Activated T-helper 17 cell treated with anti-CD3 and anti-CD28 coated beads, Interleukin-2, amount 50 U/mL, for 72 hours (primary cell): ENCODE measurements at regions not wholly inside any gene's neighbourhood (a gene's known extent, or its start where the extent isn't known, plus 50 kb on each side); places are given as distances from the start of the nearest gene placed in this dataset.
"Not testable (repeated sequence)": the region's sequence is repeated elsewhere in the genome, so short reads cannot be mapped to it uniquely, and the experiment has no call there.

ENCODE experiments used
- ATAC-seq: fragments of 150-1000 bp; cut with Tn5 transposase; replicated peaks from 2 replicates; pipeline ENCODE4 v1.10.0; 2021; ENCODE audit warnings: mild to moderate bottlenecking, moderate library complexity
- H3K27ac Mint-ChIP-seq: one replicate; pipeline ENCODE4 v1.8.0; 2022; ENCODE audit warnings: mixed read lengths
- H3K27me3 Mint-ChIP-seq: one replicate; pipeline ENCODE4 v1.8.0; 2022; ENCODE audit warnings: mixed read lengths
- H3K36me3 Mint-ChIP-seq: one replicate; pipeline ENCODE4 v1.8.0; 2022; ENCODE audit warnings: low read depth, mild to moderate bottlenecking, mixed read lengths
- H3K4me1 Mint-ChIP-seq: one replicate; pipeline ENCODE4 v1.8.0; 2022; ENCODE audit warnings: mixed read lengths
- H3K4me3 Mint-ChIP-seq: one replicate; pipeline ENCODE4 v1.8.0; 2022; ENCODE audit warnings: mild to moderate bottlenecking, mixed read lengths
- H3K9me3 Mint-ChIP-seq: one replicate; pipeline ENCODE4 v1.8.0; 2022; ENCODE audit warnings: mixed read lengths

DNA sequence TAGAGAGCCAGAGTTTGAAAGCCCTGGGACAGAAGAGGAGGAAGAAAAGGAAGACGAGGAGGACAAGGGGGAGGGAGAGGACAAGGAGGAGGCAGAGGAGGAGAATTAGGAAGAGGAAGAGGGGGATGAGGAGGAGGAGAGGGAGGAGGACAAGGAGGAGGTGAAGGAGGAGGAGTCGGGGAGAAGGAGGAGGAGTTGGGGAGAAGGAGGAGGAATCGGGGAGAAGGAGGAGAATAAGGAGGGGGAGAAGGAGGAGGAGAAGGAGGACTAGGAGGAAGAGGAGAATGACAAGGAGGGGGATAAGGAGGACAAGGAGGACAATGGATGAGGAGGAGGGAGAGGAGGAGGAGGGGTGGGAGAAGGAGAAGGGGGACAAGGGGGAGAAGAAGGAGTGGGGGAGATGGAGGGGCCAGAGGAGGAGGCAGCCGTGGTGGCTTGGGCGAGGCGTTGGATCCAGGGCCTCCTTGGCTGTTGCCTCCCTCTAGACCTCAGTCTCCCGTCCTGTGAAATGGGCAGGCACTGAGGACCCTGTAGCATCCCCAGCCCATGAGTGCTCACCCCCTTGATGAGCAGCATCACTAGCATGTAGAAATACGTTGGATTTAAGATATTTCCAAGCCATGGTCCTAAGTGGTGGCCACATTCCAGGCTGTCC is 179.6 kb downstream of the LMLN start:
- not testable (repeated sequence) for H3K4me3 Mint-ChIP-seq, H3K4me1 Mint-ChIP-seq, ATAC-seq, H3K27me3 Mint-ChIP-seq, H3K9me3 Mint-ChIP-seq, H3K36me3 Mint-ChIP-seq, H3K27ac Mint-ChIP-seq

DNA sequence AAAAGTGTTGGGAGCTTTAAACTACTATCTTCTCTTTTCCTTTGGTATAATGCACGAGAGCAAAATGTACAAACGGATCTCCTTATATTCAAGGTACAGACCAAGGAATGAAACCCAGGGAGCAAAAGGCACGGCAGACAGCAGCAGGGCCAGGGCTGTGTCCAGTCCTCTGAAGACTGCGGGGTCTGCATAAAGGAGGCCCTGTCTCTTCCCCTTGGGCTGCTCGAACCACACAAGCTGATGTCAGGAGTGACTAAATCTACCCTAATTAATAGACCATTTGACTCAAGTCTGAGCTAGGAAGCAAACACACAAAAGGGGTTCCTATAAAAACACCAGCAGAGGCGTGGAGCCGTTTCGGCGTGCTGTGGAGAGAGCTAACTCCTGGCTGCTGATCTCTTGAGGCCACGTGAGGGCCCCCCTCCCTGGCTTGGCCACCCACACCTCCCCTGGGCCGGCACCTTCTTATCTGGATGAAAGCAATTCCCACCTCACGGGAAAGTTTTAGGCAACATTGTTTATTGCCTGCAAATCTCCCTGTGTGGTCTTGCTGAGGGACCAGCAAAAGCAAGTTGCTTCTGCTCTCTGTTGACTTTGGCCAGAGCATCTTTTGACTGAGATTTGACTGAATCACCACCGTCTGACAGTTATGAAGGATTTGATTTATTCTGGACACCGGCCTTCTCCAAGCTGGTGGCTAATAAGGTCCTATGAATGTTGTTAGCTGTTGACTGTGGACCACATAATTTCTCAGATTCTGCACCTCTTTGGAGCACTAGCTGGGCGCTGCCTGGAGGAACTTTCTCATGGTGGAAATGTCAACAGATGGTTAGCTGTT is 183.5 kb downstream of the LMLN start:
- H3K9me3 Mint-ChIP-seq, H3K4me1 Mint-ChIP-seq, H3K36me3 Mint-ChIP-seq, H3K27ac Mint-ChIP-seq, H3K4me3 Mint-ChIP-seq, H3K27me3 Mint-ChIP-seq, ATAC-seq: not testable (repeated sequence)

DNA sequence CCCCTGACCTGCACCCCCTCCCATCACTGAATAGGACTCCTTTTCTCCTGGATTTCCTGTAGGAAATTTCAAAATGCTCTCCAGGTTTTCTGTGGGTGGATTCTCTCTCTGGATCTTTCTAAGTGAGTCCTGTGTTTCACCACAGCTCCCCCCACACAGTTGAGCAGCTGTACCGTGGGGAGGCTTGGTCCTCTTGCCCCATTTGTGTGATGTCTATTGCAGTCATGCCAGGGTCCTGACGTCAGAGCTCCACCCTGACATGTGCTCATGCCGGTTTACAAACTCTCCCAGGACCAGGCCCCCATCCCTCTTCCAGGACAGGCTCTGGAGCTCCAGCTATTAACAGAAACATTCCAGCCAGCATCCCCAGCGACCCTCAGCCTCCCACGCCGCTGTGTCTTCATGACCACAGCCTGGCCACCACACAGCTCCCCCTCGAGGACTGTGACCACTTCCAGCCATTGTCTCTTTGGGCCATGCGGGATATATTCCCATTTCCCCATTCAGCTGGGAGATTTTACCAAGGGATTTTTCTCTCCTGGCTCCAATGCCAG is 185.3 kb downstream of the LMLN start:
- not testable (repeated sequence) for H3K9me3 Mint-ChIP-seq, H3K4me3 Mint-ChIP-seq, H3K4me1 Mint-ChIP-seq, H3K27ac Mint-ChIP-seq, H3K27me3 Mint-ChIP-seq, ATAC-seq, H3K36me3 Mint-ChIP-seq

DNA sequence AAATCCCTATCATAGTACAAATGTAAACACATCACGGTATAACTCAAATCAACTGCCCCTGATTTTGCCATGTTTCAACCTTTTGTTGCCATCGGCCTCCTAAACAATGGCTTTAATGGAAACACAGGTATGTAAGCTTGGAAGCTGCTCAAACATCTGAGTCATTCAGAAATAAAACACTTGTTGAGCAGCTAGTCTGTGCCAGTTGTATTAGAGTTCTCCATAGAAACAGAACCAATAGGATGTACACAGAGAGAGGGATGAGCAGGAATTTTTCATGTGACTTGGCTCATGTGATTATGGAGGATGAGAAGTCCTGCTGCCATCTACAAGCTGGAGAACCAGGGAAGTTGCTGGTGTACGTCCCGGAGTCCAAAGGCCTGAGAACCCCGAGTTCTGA is 186.1 kb downstream of the LMLN start:
- not testable (repeated sequence) for ATAC-seq, H3K9me3 Mint-ChIP-seq, H3K27me3 Mint-ChIP-seq, H3K36me3 Mint-ChIP-seq, H3K4me3 Mint-ChIP-seq, H3K27ac Mint-ChIP-seq, H3K4me1 Mint-ChIP-seq

DNA sequence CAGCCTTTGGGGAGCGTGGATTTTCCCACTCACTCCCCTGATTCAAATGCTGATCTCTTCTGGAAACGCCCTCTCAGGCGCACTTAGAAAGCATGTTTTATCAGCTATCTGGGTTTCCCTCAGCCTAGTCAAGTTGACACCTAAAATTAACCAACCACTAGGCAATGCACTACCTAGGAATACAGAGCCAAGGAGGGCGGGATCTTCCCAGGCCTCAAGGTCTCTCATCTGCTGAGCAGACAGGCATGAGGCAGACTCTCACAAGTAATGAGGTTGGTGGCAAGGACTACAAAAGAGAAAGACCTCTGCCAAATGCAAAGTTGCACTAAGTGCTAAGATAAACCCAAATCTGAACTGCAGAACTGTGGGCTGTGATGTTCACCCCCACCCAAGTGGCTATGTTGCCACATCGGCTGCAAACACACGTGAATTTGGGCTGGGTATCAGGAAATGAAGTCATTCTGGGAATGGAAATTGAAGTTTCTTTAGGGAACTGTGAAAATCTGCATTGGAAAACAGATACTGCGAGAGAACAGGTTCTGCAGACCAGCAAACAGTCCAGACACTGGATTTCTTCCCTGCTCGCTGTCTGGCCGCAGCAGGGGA is 186.6 kb downstream of the LMLN start:
- not testable (repeated sequence) for H3K27me3 Mint-ChIP-seq, ATAC-seq, H3K9me3 Mint-ChIP-seq, H3K4me3 Mint-ChIP-seq, H3K36me3 Mint-ChIP-seq, H3K4me1 Mint-ChIP-seq, H3K27ac Mint-ChIP-seq

DNA sequence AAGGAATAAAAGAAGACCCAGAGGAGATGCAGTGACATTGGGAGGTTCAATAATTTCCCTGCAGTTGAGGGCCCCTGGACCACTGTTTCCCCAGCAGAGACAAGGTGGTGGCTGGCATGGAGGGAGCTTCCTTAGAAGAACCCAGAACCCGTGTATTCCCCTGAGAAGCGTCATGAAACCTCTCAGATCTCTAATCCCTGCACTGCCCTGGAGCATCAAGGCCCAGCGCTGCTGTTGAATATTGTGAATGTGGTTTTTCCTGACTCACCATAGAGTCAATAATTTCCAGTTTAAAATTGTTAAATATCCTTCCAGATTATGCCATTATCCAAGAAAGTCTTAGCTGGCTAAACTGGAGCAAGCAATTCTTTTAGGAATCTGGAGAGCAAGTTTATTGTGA is 187.2 kb downstream of the LMLN start:
- H3K9me3 Mint-ChIP-seq, H3K27me3 Mint-ChIP-seq, ATAC-seq, H3K4me1 Mint-ChIP-seq, H3K36me3 Mint-ChIP-seq, H3K4me3 Mint-ChIP-seq, H3K27ac Mint-ChIP-seq: not testable (repeated sequence)

DNA sequence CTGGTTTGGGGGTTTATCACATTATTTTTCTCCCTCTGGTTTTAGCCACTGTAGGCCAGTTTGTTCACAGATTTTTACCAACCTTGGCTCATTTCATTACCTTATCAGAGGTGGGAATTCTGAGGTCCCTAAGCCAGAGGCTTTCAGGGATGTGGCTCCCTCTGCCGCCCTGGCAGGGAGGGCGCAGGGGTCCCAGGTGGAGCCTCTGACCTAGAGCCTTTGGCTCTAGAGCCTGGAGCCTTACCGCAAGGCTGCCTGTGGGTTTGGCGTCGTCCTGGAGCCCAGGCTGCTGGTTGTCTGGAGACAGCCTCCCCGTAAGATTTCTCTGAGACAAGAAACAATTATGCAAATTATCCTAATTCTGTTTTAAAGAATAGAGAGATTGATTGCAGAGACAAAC is 188.0 kb downstream of the LMLN start:
- not testable (repeated sequence) for ATAC-seq, H3K27ac Mint-ChIP-seq, H3K36me3 Mint-ChIP-seq

DNA sequence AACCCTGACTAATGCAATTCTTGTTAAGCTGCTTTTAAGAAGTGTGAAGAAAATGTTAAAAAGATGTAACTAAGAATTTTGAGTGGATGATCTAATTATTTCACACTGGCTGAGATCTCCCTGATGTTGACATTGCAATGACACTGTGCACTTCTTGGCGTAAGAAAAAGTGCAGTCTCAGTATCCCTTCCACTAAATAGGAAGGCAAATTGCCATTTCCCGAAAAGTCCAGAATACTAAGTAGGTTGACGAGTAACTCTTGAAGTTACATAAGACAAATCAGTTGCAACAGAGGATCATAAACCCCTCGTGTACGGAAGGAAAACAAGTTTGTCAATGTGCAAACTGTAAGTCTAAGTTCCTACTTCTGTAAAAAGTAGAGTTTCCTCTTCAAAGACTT is 189.9 kb downstream of the LMLN start:
- H3K9me3 Mint-ChIP-seq = not testable (repeated sequence)

More for the DNA sequence above, 188.0 kb downstream of the LMLN start:
- H3K4me1 Mint-ChIP-seq, H3K27me3 Mint-ChIP-seq, H3K9me3 Mint-ChIP-seq, H3K4me3 Mint-ChIP-seq: not testable (repeated sequence)

DNA sequence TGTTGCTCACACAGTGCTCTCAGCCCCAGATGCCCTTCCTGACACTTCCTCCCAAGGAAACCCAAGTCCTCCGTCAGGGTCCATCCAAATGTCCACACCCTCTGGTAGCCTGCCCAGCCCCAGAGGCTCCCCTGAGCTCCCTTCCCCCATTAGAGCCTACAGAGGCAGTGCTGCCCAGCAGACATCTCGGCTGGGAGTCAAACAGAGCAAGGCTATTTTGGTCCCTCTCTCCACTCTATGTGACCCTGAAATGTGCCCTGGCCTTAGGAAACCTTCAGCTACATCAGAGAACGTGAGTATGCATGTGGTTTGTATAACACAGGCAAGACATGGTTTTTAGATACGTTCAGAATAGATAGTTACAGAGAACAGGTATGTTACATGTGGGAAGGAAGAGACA is 191.8 kb downstream of the LMLN start:
- H3K4me3 Mint-ChIP-seq, H3K36me3 Mint-ChIP-seq, ATAC-seq, H3K27me3 Mint-ChIP-seq, H3K9me3 Mint-ChIP-seq, H3K4me1 Mint-ChIP-seq, H3K27ac Mint-ChIP-seq: not testable (repeated sequence)

More for the DNA sequence above, 189.9 kb downstream of the LMLN start:
- not testable (repeated sequence) for ATAC-seq, H3K4me3 Mint-ChIP-seq, H3K27me3 Mint-ChIP-seq, H3K36me3 Mint-ChIP-seq, H3K27ac Mint-ChIP-seq, H3K4me1 Mint-ChIP-seq

DNA sequence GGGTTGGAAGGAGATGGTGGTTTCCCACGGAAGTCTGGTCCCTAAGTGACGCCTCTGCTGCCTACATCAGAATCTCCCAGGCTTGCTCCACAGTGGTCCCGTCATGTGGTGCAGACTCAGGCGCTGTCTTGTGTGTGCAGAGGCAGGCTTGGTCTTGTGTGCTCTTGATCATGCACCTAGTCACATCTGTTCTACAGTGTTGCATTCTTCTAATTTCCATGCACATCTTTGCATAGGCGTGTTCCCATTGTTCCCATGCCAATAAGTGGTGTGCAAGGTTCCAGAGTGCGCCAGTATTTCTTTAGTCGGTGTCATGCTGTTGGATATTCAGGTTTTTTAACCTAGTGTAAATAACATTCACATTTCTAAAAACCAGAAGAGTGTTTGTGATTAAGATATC is 195.8 kb downstream of the LMLN start:
- not testable (repeated sequence) for H3K27me3 Mint-ChIP-seq, H3K36me3 Mint-ChIP-seq, H3K9me3 Mint-ChIP-seq, ATAC-seq, H3K27ac Mint-ChIP-seq, H3K4me3 Mint-ChIP-seq, H3K4me1 Mint-ChIP-seq

DNA sequence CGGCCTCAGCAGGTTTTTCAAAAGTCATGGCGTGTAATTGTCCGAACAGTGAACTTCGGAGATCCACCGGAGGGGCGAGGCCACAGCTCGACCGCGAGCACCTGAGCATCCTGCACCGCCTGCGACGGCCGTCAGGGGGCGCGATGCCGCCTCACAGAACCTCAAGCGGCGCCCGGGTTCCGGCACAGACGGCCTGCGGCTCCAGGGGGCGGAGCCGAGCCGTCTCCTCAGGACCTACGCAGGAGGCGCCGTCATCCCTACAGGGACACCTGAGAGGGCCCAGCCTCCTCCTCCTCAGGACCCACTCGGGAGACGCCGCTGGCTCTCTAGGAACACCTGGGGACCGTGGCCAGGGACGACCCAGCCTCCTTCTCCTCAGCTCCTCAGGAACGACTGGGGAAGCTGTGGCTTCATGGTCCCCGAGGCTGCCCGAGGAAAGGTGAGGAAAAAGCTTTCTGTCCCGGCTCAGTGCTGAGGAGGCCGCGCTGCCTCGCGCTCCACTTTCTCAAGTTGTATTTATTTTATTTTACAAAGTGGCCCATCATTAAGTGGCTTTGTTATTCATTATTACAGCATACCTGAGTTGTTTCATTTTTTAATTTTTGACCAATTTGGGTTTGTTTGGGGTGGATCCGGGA is 197.3 kb downstream of the LMLN start:
- not testable (repeated sequence) for H3K4me1 Mint-ChIP-seq, H3K36me3 Mint-ChIP-seq, H3K27me3 Mint-ChIP-seq, H3K27ac Mint-ChIP-seq, H3K9me3 Mint-ChIP-seq, H3K4me3 Mint-ChIP-seq
- ATAC-seq = peak; percentile 100

DNA sequence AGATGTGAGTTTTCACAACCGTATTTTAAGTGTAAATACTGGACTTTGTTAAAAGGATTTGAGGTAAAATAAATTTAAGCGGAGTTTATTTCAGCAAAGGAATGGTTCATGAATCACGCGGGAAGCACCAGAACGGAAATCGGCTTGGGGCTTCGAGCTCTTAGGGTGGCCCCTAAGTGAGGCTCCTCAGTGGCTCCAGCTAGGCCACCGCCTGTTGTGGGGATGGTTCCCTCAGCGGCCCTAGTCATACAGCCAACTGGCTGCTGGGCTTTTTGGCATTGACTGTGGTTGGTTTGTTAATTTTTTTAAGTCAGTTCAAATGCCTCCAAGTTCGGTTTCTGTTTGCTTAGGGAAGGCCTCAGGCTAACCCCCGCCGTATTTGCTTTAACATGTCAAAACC is 198.0 kb downstream of the LMLN start:
- not testable (repeated sequence) for H3K27me3 Mint-ChIP-seq, H3K36me3 Mint-ChIP-seq, H3K4me3 Mint-ChIP-seq, H3K27ac Mint-ChIP-seq, H3K9me3 Mint-ChIP-seq, ATAC-seq, H3K4me1 Mint-ChIP-seq

DNA sequence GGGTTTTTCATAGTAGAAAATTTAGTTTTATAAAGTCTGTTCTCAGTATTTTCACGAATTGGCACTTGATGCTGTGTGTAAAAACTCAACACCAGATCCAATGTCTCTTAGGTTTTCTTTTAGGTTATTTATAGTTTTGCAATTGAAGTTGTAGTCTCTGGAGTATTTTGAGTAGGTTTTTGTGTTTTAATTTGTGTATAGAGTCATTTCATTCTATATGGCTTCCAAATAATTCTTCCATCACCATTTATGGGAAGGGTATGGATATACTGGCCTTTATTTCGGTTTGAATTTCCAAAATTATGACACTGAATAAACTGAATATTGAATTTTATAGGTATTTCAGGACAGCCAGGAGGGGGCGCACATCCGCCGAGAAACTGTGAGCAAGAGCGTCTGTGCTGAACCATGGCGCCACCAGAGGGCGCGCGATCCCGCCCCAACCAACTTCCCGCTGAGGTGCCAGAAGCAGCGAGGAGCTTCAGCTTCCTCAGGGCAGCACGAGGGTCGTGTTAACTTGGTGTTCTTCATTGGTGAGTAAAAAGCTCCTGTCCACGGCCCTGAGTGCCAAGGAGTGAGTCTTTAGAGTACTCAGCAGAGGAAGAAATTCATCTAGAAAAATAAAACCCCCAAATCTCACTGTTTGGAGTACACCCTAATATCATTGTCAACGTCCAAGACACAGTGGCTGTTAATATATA is 207.5 kb downstream of the LMLN start:
- H3K27me3 Mint-ChIP-seq = peaks cover 15% of the 10 kb centered on the region
- not testable (repeated sequence) for H3K4me3 Mint-ChIP-seq, H3K4me1 Mint-ChIP-seq, H3K9me3 Mint-ChIP-seq, H3K36me3 Mint-ChIP-seq, H3K27ac Mint-ChIP-seq, ATAC-seq

DNA sequence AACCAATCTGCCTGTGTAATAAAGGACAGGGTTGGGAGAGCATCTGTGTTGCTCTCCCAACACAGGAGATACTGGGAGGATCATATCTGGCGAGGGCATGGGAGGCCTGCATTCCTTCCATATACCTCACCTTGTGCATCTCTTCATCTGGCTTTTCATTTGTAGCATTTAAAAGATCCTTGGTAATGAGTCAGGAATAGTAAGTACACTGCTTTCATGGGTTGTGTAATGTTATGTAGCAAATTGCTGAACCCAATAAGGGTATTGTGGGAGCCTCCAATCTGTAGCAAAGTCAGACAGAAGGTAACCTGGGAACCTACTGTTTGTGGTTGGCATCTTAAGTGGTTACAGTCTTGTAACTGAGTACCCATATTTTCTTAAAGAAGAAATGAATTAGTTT is 210.8 kb downstream of the LMLN start:
- H3K9me3 Mint-ChIP-seq, H3K27ac Mint-ChIP-seq, H3K4me1 Mint-ChIP-seq, H3K4me3 Mint-ChIP-seq, ATAC-seq, H3K36me3 Mint-ChIP-seq: not testable (repeated sequence)
- peaks cover 15% of the 10 kb centered on the region for H3K27me3 Mint-ChIP-seq
